ENCODE measurements at regions not wholly inside any gene's neighbourhood (a gene's known extent, or its start where the extent isn't known, plus 50 kb on each side); places are given as distances from the start of the nearest gene placed in this dataset.
"Not testable (repeated sequence)": the region's sequence is repeated elsewhere in the genome, so short reads cannot be mapped to it uniquely, and the experiment has no call there.

- TF ChIP-seq CTCF (IDR thresholded peaks at IDR 0.05; ENCODE audit: insufficient read depth, low read length, missing control alignments): no peak
- DNase-seq (ENCODE audit: low read depth, low spot score): no peak
- ChIA-PET POLR2A (no interaction called here), CTCF (no interaction called here)
- H3K4me3 ChIP-seq (ENCODE audit: low read depth, low read length): no peak overlapping the region
Observed at GRCh38 chr7:91710881-91711280, 169.6 kb downstream of the MTERF1 start.

- no peak overlapping the region for H3K4me3 ChIP-seq (ENCODE audit: low read depth, low read length)
- POLR2A ChIA-PET: no interaction called here
- CTCF ChIA-PET: no interaction called here
- no peak for TF ChIP-seq CTCF (IDR thresholded peaks at IDR 0.05; ENCODE audit: insufficient read depth, low read length, missing control alignments)
- DNase-seq (ENCODE audit: low read depth, low spot score): no peak
Observed at GRCh38 chr7:91713669-91714068, 166.8 kb downstream of the MTERF1 start.

- CTCF ChIA-PET: no interaction called here
- no peak for DNase-seq (ENCODE audit: low read depth, low spot score)
- H3K4me3 ChIP-seq (ENCODE audit: low read depth, low read length): no peak overlapping the region
- POLR2A ChIA-PET: no interaction called here
- no peak for TF ChIP-seq CTCF (IDR thresholded peaks at IDR 0.05; ENCODE audit: insufficient read depth, low read length, missing control alignments)
Observed at GRCh38 chr7:91717681-91718470, 162.6 kb downstream of the MTERF1 start.

- ChIA-PET CTCF (no interaction called here), POLR2A (no interaction called here)
- no peak overlapping the region for H3K4me3 ChIP-seq (ENCODE audit: low read depth, low read length)
- no peak for TF ChIP-seq CTCF (IDR thresholded peaks at IDR 0.05; ENCODE audit: insufficient read depth, low read length, missing control alignments)
- no peak for DNase-seq (ENCODE audit: low read depth, low spot score)
Observed at GRCh38 chr7:91719008-91719407, 161.5 kb downstream of the MTERF1 start.

GRCh38 chr7:91720260-91720937 lies 160.1 kb downstream of the MTERF1 start:
- no peak for TF ChIP-seq CTCF (IDR thresholded peaks at IDR 0.05; ENCODE audit: insufficient read depth, low read length, missing control alignments)
- POLR2A ChIA-PET: no interaction called here
- CTCF ChIA-PET: no interaction called here
- no peak for DNase-seq (ENCODE audit: low read depth, low spot score)
- H3K4me3 ChIP-seq (ENCODE audit: low read depth, low read length): no peak overlapping the region

- TF ChIP-seq CTCF (IDR thresholded peaks at IDR 0.05; ENCODE audit: insufficient read depth, low read length, missing control alignments): no peak
- ChIA-PET POLR2A (no interaction called here), CTCF (no interaction called here)
- no peak for DNase-seq (ENCODE audit: low read depth, low spot score)
- H3K4me3 ChIP-seq (ENCODE audit: low read depth, low read length): no peak overlapping the region
Observed at GRCh38 chr7:91722831-91723230, 157.7 kb downstream of the MTERF1 start.

GRCh38 chr7:91729046-91729445 lies 151.5 kb downstream of the MTERF1 start:
- POLR2A ChIA-PET; H3K4me3 ChIP-seq (ENCODE audit: low read depth, low read length); CTCF ChIA-PET; DNase-seq (ENCODE audit: low read depth, low spot score): not testable (repeated sequence)

Measured in AG04449 (cell line).